GM12892 (cell line): ENCODE measurements at regions not wholly inside any gene's neighbourhood (a gene's known extent, or its start where the extent isn't known, plus 50 kb on each side); places are given as distances from the start of the nearest gene placed in this dataset.

Source experiments
- POLR2A ChIP-seq: IDR thresholded peaks from 2 replicates; pipeline ENCODE4 v1.6.1; 2011; ENCODE audit warnings: low read depth, low read length, control low read depth
- TAF1 ChIP-seq: IDR thresholded peaks from 2 replicates; pipeline ENCODE4 v1.6.1; 2011; ENCODE audit warnings: low read depth, mild to moderate bottlenecking, control low read depth, low read length, borderline replicate concordance

- no peak for TF ChIP-seq TAF1
- no peak for TF ChIP-seq POLR2A
Observed at GRCh38 chr13:30039511-30039911, 189.1 kb upstream of the UBL3 start.
